ENCODE measurements at regions not wholly inside any gene's neighbourhood (a gene's known extent, or its start where the extent isn't known, plus 50 kb on each side); places are given as distances from the start of the nearest gene placed in this dataset.

DNA sequence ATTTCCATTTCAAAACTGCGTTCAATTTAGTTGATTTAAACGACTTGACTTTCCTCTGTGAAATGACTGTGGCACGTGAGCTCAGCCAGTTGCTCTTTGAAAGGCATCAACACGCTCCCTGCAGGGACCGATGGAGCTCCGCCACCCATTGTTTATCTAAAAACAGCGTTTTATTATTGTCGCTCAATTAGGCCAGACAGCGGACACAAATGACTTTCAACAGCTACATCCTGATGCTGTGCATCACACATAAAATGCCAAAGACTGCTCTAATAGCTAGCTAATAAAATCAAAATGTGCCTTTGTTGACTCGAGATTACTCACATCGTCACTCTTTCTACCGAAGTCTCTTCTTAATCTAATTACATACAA lies 332.5 kb downstream of the CD83 start:
- in situ Hi-C loops (cut with HindIII; ENCODE audit: low sequenced_read_pairs): no loop called here
- TF ChIP-seq, protein P1, sequence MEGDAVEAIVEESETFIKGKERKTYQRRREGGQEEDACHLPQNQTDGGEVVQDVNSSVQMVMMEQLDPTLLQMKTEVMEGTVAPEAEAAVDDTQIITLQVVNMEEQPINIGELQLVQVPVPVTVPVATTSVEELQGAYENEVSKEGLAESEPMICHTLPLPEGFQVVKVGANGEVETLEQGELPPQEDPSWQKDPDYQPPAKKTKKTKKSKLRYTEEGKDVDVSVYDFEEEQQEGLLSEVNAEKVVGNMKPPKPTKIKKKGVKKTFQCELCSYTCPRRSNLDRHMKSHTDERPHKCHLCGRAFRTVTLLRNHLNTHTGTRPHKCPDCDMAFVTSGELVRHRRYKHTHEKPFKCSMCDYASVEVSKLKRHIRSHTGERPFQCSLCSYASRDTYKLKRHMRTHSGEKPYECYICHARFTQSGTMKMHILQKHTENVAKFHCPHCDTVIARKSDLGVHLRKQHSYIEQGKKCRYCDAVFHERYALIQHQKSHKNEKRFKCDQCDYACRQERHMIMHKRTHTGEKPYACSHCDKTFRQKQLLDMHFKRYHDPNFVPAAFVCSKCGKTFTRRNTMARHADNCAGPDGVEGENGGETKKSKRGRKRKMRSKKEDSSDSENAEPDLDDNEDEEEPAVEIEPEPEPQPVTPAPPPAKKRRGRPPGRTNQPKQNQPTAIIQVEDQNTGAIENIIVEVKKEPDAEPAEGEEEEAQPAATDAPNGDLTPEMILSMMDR (IDR thresholded peaks at IDR 0.05; ENCODE audit: low read depth, low read length, missing control alignments): no peak
- no peak overlapping the region for H3K4me3 ChIP-seq (ENCODE audit: low read depth, low read length)
- DNase-seq (ENCODE audit: low read depth): no peak

DNA sequence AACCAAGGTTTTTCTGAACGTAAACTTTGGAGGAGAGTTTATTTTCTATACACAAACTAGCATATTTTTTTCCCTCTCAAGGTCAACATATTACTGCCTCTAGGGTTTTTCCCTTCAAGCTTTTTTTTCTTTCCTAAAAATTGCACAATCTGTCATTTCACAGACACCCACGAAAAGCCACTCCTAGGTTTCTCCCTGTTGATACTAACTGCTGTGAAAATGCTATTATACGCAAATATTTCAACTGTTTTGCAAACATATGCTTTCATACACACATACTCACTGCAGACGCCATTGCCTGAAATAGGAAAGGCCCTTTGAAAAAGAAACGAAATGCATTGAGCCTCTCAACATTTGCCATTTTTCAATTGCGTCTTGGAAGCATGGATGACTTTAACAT lies 333.0 kb downstream of the CD83 start:
- no peak for DNase-seq (ENCODE audit: low read depth)
- TF ChIP-seq, protein P1 (IDR thresholded peaks at IDR 0.05; ENCODE audit: low read depth, low read length, missing control alignments): no peak
- H3K4me3 ChIP-seq (ENCODE audit: low read depth, low read length): no peak overlapping the region
- in situ Hi-C loops (cut with HindIII; ENCODE audit: low sequenced_read_pairs): no loop called here

DNA sequence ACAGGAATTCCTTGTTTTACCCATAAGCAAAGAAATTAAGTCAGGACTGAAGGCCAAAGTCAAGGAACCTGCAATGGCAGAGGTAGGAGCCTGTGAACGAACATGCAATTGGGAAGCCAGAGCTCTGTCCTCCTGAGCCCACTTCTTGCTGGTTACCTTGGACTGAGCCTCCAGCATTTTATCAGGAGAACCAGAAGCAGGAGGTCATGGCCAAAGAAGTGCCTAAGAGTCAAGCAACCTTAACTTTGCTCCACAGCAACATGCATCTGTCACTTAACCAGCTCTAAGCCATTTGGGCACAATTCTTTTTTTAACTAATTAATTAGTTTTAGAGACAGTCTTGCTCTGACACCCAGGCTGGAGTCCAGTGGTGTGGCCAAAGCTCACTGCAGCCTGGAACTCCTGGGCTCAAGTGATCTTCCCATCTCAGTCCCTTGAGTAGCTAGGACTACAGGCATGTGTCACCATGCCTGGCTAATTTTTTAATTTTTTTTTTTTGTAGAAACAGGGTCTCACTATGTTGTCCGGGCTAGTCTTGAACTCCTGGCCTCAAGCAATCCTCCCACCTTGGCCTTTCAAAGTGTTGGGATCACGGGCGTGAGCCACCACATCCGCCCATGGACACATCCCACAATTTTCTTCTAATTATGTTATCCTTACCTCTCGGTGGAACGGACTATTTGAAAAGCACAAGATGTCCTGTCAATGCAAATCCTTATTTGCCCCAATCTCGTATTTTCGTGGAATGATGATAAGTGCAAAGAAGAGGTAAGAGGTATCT lies 334.2 kb downstream of the CD83 start:
- in situ Hi-C loops (cut with HindIII; ENCODE audit: low sequenced_read_pairs): no loop called here
- TF ChIP-seq, protein P1 (IDR thresholded peaks at IDR 0.05; ENCODE audit: low read depth, low read length, missing control alignments): no peak
- no peak overlapping the region for H3K4me3 ChIP-seq (ENCODE audit: low read depth, low read length)
- DNase-seq (ENCODE audit: low read depth): no peak

DNA sequence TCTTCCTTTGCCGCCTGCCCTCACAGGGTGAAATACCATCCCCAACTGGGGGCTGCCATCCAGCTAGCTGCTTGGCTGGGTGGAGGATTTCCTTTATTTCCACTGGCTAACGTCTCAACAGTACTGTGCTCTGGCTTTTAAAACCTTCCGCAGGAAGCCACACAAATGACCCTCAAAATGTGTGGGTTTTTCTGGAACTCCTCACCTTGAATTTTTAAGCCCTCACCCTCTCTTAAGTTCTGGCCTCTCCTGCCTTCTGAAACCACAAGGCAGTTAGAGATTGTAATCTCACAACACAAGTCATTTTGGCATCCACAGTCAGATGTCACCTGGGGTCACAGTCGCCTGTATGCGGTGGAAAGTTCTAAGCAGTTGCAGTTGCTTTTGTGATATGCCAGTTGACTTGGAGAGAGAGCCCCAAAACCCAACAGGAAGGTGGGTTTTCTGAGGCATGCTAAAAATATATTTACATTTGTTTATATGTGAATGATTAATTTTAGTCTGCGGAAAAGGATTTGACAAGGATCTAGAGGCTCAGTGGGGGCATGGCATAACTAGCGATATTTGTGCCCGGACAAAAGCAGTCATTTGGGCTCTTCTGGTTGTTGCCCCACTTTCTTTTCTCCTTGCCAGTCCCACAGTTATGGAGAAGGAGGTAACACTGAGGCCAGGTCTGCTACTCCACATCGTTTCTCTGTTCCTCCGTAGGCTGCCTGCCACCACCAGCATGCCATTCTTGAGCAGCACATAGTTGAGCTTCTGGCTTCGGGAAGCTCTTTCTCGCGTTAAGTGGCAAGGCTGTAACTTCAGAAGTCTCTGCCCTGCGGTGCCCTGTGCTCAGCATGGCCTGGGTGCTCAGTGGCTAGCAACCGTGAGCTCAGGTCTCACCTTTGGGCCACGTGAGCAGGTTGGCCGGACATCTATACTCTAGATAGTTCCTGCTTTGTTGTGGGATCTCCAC lies 335.3 kb downstream of the CD83 start:
- no peak for DNase-seq (ENCODE audit: low read depth)
- TF ChIP-seq, protein P1 (IDR thresholded peaks at IDR 0.05; ENCODE audit: low read depth, low read length, missing control alignments): no peak
- no peak overlapping the region for H3K4me3 ChIP-seq (ENCODE audit: low read depth, low read length)
- in situ Hi-C loops (cut with HindIII; ENCODE audit: low sequenced_read_pairs): no loop called here

DNA sequence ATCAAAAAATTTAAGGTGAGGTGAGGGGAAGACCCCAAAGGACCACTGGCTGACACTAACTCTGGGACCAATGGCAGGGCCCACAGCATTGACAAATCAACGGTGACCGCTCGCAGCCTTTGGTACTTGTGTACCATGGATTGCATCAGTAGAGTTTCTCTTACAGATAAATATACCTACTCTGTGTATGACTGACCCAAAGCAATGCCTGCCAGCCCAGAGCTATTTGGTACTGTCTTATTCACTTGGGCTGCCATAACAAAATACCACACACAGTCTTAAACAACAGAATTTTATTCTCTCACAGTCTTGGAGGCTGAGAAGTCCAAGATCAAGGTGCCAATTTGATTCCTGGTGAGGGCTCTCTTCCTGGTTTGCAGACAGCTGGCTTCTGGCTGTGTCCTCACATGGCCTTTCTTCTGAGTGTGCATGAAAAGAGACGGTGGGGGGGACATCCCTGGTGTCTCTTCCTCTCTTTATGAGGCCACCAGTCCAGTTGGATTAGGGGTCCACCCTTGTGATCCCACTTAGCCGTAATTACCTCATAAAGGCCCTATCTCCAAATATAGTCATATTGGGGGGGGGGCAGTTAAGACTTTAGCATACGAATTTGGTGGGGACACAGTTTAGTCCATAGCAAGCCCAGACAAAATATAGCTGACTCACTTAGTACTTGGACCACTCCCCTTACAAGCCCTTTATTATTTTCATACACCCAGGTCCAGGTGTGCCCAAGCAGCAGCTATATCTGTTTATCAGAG lies 336.3 kb downstream of the CD83 start:
- in situ Hi-C loops (cut with HindIII; ENCODE audit: low sequenced_read_pairs): no loop called here
- no peak for DNase-seq (ENCODE audit: low read depth)

DNA sequence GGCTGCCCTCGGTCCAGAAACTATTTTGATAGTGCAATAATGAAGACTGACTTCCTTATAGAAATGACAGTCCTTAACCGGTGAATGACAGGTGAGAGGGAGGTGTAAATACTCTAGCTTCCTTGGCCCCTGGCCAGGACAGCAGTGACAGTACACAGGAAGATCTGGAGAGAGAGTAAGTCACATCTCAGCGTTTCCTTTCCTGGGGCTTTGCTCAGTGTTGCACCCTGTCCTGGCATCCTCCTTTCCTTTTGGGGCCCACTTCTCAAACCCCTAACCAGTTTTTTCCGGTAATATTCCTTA lies 336.9 kb downstream of the CD83 start:
- in situ Hi-C loops (cut with HindIII; ENCODE audit: low sequenced_read_pairs): no loop called here

More for the DNA sequence above, 336.3 kb downstream of the CD83 start:
- TF ChIP-seq, protein P1 (IDR thresholded peaks at IDR 0.05; ENCODE audit: low read depth, low read length, missing control alignments): no peak
- no peak overlapping the region for H3K4me3 ChIP-seq (ENCODE audit: low read depth, low read length)

More for the DNA sequence above, 336.9 kb downstream of the CD83 start:
- no peak overlapping the region for H3K4me3 ChIP-seq (ENCODE audit: low read depth, low read length)
- no peak for DNase-seq (ENCODE audit: low read depth)
- TF ChIP-seq, protein P1 (IDR thresholded peaks at IDR 0.05; ENCODE audit: low read depth, low read length, missing control alignments): no peak

Data from astrocyte of the cerebellum (primary cell).